Calu3 (cell line): ENCODE measurements at regions not wholly inside any gene's neighbourhood (a gene's known extent, or its start where the extent isn't known, plus 50 kb on each side); places are given as distances from the start of the nearest gene placed in this dataset.

Source experiments
- BruUV-seq: library from RNA; stranded (reverse); fragments of 400-500 nt; replicated peaks from 2 replicates; lab custom pipeline; 2021; lab: Mats Ljungman, UMichigan
- CTCF ChIA-PET: fragments of 300-600 bp; sonication (Branson Sonifier 250); formaldehyde crosslinking; loops from one replicate; lab custom pipeline; 2022; ENCODE audit warnings: antibody characterized with exemption; lab: Charles Lee
- DNase-seq: peaks from one replicate; pipeline ENCODE4 v3.0.0; 2022
- H3K27ac Mint-ChIP-seq: one replicate; pipeline ENCODE4 v1.8.0; 2022; ENCODE audit warnings: mixed read lengths; ENCODE audit not compliant: unreplicated experiment
- H3K27me3 Mint-ChIP-seq: one replicate; pipeline ENCODE4 v1.8.0; 2022; ENCODE audit warnings: mixed read lengths; ENCODE audit not compliant: unreplicated experiment
- H3K36me3 Mint-ChIP-seq: one replicate; pipeline ENCODE4 v1.8.0; 2022; ENCODE audit warnings: mild to moderate bottlenecking, moderate library complexity, mixed read lengths; ENCODE audit not compliant: insufficient read depth, unreplicated experiment
- H3K4me1 Mint-ChIP-seq: one replicate; pipeline ENCODE4 v1.8.0; 2022; ENCODE audit warnings: mild to moderate bottlenecking, low read depth, mixed read lengths; ENCODE audit not compliant: unreplicated experiment
- H3K4me3 Mint-ChIP-seq: one replicate; pipeline ENCODE4 v1.8.0; 2022; ENCODE audit warnings: mild to moderate bottlenecking, low read depth, moderate library complexity, mixed read lengths; ENCODE audit not compliant: unreplicated experiment
- H3K9me3 Mint-ChIP-seq: one replicate; pipeline ENCODE4 v1.8.0; 2022; ENCODE audit warnings: low read depth, mixed read lengths; ENCODE audit not compliant: unreplicated experiment
- intact Hi-C: fragments of 100-400 bp; cut with micrococcal nuclease; formaldehyde crosslinking; loops from one replicate; pipeline ENCODE4 v1.10.0; 2022; ENCODE audit not compliant: unreplicated experiment
- TF ChIP-seq, protein P1 (sequence below): fragments of 200-600 bp; IDR thresholded peaks from one replicate; pipeline ENCODE4 v1.8.0; 2022; ENCODE audit warnings: antibody characterized with exemption; ENCODE audit not compliant: unreplicated experiment

DNA sequence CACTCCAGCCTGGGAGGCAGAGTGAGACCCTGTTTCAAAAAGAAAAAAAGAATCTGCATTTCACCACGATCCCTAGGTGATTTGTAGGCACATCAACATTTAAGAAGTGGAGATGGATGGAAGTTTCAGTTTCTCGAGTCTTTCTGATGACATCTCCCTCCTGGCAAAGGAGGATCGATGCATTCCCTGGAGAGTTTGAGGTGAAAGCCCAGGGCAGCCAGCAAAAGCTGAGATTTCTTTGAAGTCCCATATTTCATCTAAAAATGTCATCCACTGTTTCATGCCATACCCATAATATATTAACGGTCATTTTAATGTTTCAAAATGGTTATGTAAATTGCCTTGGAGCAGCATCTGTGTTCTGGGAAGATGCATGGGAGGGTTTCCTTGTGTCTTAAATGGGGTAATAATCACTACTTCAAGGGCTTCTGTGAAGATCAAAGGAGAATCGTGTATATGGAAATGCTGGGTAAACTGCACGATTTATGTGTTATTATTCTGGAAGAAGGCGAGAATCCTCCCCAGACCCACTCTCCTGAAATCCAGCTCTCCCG is 63.4 kb downstream of the KATNIP start:
- Mint-ChIP-seq H3K4me1 (no peaks in the 10 kb centered on the region), H3K36me3 (no peaks in the 10 kb centered on the region), H3K27ac (no peak overlapping the region), H3K9me3 (no peaks in the 10 kb centered on the region), H3K27me3 (no peaks in the 10 kb centered on the region), H3K4me3 (no peak overlapping the region)
- intact Hi-C loops: no loop called here
- TF ChIP-seq, protein P1, sequence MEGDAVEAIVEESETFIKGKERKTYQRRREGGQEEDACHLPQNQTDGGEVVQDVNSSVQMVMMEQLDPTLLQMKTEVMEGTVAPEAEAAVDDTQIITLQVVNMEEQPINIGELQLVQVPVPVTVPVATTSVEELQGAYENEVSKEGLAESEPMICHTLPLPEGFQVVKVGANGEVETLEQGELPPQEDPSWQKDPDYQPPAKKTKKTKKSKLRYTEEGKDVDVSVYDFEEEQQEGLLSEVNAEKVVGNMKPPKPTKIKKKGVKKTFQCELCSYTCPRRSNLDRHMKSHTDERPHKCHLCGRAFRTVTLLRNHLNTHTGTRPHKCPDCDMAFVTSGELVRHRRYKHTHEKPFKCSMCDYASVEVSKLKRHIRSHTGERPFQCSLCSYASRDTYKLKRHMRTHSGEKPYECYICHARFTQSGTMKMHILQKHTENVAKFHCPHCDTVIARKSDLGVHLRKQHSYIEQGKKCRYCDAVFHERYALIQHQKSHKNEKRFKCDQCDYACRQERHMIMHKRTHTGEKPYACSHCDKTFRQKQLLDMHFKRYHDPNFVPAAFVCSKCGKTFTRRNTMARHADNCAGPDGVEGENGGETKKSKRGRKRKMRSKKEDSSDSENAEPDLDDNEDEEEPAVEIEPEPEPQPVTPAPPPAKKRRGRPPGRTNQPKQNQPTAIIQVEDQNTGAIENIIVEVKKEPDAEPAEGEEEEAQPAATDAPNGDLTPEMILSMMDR: no peak
- CTCF ChIA-PET: interaction anchor here (0.9 kb wide), 1 partner anchor 10 kb away, joined by 4 read pairs; no protein-coding TSS in a partner anchor
- no peak for DNase-seq
- BruUV-seq: no TSS peak

DNA sequence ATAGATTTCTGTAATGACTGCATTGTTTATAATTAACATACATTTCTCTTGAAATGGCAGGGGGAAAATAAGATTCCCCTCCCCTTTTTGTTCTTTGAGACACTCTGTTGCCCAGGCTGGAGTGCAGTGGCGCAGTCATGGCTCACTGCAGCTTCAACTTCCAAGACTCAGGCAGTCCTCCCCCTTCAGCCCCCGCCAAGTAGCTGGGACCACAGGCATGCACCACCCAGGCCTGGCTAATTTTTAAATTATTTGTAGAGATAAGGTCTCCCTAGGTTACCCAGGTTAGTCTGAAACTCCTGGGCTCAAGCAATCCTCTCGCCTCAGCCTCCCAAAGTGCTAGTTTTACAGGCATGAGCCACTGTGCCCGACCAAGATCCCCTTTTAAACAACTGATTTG is 67.7 kb downstream of the KATNIP start:
- no peak overlapping the region for H3K4me3 Mint-ChIP-seq
- TF ChIP-seq, protein P1: no peak
- BruUV-seq: no TSS peak
- no peaks in the 10 kb centered on the region for H3K36me3 Mint-ChIP-seq
- intact Hi-C loops: no loop called here
- H3K9me3 Mint-ChIP-seq: no peaks in the 10 kb centered on the region
- no peaks in the 10 kb centered on the region for H3K4me1 Mint-ChIP-seq
- CTCF ChIA-PET: interaction anchor here (0.5 kb wide), 1 partner anchor 672 kb away, joined by 3 read pairs; no protein-coding TSS in a partner anchor
- H3K27me3 Mint-ChIP-seq: no peaks in the 10 kb centered on the region
- no peak for DNase-seq
- no peak overlapping the region for H3K27ac Mint-ChIP-seq

DNA sequence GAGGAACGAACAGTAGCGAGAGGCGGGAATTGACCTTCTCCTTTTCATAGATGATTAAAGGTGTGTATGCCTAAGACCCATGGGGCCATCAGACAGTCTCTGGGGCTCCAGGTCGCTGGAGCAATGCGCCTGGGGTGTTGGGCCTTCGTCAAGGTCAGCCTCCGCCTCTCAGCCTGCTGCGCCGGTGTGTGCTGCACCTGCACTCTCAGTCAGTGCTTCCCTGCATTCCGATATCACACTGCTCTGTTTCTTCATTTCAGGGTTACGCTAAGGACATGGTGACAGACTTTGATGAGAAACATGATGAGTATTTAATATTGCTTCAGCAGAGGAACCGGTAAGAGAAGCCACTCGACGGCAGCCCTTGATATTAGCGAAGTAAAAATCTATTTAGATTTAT is 68.2 kb downstream of the KATNIP start:
- no peak overlapping the region for H3K27ac Mint-ChIP-seq
- no peaks in the 10 kb centered on the region for H3K4me1 Mint-ChIP-seq
- no peak for DNase-seq
- CTCF ChIA-PET: no interaction called here
- TF ChIP-seq, protein P1: no peak
- intact Hi-C loops: no loop called here
- H3K27me3 Mint-ChIP-seq: no peaks in the 10 kb centered on the region
- no TSS peak for BruUV-seq
- no peak overlapping the region for H3K4me3 Mint-ChIP-seq
- H3K9me3 Mint-ChIP-seq: no peaks in the 10 kb centered on the region
- H3K36me3 Mint-ChIP-seq: no peaks in the 10 kb centered on the region

DNA sequence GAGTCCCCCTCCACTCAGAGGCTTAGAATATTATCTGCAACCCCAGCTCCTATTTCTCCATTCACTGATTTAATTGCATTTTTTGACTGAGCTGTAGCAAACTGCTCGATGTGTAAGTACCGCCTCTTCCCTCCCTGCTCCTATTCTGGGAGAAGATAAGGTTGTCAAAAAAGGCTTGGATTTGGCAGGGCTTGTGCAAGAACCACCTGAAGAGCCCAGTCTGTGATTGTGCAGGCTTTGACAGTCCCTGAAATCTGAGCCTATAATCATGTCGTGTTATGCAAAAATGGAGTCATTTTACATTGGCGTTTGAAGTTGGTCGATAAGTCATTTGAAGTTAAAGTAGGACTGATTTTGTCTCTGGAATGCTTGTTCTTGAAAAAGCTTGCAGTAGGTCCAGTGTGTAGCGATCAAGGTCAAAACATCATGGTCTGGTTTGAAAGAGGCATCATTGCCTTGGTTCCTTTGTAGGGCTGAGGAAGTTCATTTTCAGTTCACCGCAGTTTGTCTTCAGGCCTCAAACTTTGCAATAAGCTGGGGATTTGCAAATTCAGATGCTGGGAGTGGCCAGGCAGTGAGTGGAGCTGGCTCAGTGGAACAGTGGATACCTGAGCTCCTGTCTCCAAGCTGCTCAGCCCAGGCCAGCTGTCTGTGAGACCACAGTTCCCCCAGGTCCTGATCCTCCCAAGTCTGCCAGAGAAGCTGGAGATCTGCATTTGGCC is 68.8 kb downstream of the KATNIP start:
- DNase-seq: no peak
- no peaks in the 10 kb centered on the region for H3K27me3 Mint-ChIP-seq
- no peaks in the 10 kb centered on the region for H3K36me3 Mint-ChIP-seq
- BruUV-seq: no TSS peak
- no peak overlapping the region for H3K27ac Mint-ChIP-seq
- no peak overlapping the region for H3K4me3 Mint-ChIP-seq
- CTCF ChIA-PET: interaction anchor here (0.6 kb wide), 1 partner anchor 24 kb away, joined by 4 read pairs; no protein-coding TSS in a partner anchor
- intact Hi-C loops: no loop called here
- H3K4me1 Mint-ChIP-seq: no peaks in the 10 kb centered on the region
- TF ChIP-seq, protein P1: no peak
- no peaks in the 10 kb centered on the region for H3K9me3 Mint-ChIP-seq
